Keratinocyte (primary cell): ENCODE measurements at regions not wholly inside any gene's neighbourhood (a gene's known extent, or its start where the extent isn't known, plus 50 kb on each side); places are given as distances from the start of the nearest gene placed in this dataset.

ENCODE experiments used
- EZH2 ChIP-seq: IDR thresholded peaks from one replicate; pipeline ENCODE4 v1.6.1; 2012; ENCODE audit warnings: inconsistent platforms, mild to moderate bottlenecking, low read length, moderate library complexity
- TF ChIP-seq, protein P1 (sequence below), 3 experiments: IDR thresholded peaks in 1 of 3; conservative IDR thresholded peaks in 1 of 3; optimal IDR thresholded peaks in 1 of 3; 2 replicates in 2 of 3; 3 replicates in 1 of 3; pipeline versions ENCODE3 to v1.5.1; 2011; ENCODE audit warnings: low read length in 3 of 3, mild to moderate bottlenecking in 3 of 3, moderate library complexity in 2 of 3, control low read depth in 1 of 3, inconsistent platforms in 1 of 3; ENCODE audit not compliant: insufficient read depth in 2 of 3; ENCODE audit errors: extremely low read depth in 1 of 3

- TF ChIP-seq EZH2, result no peak
- TF ChIP-seq, protein P1, sequence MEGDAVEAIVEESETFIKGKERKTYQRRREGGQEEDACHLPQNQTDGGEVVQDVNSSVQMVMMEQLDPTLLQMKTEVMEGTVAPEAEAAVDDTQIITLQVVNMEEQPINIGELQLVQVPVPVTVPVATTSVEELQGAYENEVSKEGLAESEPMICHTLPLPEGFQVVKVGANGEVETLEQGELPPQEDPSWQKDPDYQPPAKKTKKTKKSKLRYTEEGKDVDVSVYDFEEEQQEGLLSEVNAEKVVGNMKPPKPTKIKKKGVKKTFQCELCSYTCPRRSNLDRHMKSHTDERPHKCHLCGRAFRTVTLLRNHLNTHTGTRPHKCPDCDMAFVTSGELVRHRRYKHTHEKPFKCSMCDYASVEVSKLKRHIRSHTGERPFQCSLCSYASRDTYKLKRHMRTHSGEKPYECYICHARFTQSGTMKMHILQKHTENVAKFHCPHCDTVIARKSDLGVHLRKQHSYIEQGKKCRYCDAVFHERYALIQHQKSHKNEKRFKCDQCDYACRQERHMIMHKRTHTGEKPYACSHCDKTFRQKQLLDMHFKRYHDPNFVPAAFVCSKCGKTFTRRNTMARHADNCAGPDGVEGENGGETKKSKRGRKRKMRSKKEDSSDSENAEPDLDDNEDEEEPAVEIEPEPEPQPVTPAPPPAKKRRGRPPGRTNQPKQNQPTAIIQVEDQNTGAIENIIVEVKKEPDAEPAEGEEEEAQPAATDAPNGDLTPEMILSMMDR (optimal IDR thresholded peaks at IDR 0.05 in 1 of 3, IDR thresholded peaks at IDR 0.05 in 1 of 3, conservative IDR thresholded peaks at IDR 0.05 in 1 of 3; ENCODE audit: extremely low read depth in 1 of 3, insufficient read depth in 2 of 3, low read length in 3 of 3), result no peak
Observed at GRCh38 chr5:125814119-125814518, 609.1 kb upstream of the GRAMD2B start.
